22Rv1 (cell line): ENCODE measurements at regions not wholly inside any gene's neighbourhood (a gene's known extent, or its start where the extent isn't known, plus 50 kb on each side); places are given as distances from the start of the nearest gene placed in this dataset.

Experiments used
- CTCF ChIP-seq: fragments of 450-650 bp; IDR thresholded peaks from 2 replicates; pipeline ENCODE4 v1.5.1; 2017; ENCODE audit warnings: mild to moderate bottlenecking
- ZFX ChIP-seq: fragments of 450-650 bp; IDR thresholded peaks from 2 replicates; pipeline ENCODE4 v1.6.1; 2017; ENCODE audit warnings: antibody characterized with exemption, borderline replicate concordance

GRCh38 chr2:186365406-186365805 lies 120.7 kb upstream of the ZC3H15 start:
- TF ChIP-seq CTCF: no peak
- no peak for TF ChIP-seq ZFX
